Caco-2 (cell line): ENCODE measurements at regions not wholly inside any gene's neighbourhood (a gene's known extent, or its start where the extent isn't known, plus 50 kb on each side); places are given as distances from the start of the nearest gene placed in this dataset.

Experiments used
- BruUV-seq: library from RNA; stranded (reverse); fragments of 400-500 nt; replicated peaks from 2 replicates; lab custom pipeline; 2021; lab: Mats Ljungman, UMichigan
- CTCF ChIA-PET: fragments of 300-600 bp; sonication (Branson Sonifier 250); formaldehyde crosslinking; loops from one replicate; lab custom pipeline; 2022; ENCODE audit warnings: antibody characterized with exemption; lab: Charles Lee
- POLR2A ChIA-PET: fragments of 300-600 bp; sonication (Branson Sonifier 250); formaldehyde crosslinking; loops from one replicate; lab custom pipeline; 2022; ENCODE audit warnings: antibody characterized with exemption; lab: Charles Lee
- DNase-seq, 2 experiments: peaks; one replicate each; pipeline versions ENCODE4 v3.0.0 to v3.0.0-alpha.2; 2020 to 2022
- H3K27me3 ChIP-seq: replicated peaks from 2 replicates; pipeline ENCODE4 v1.6.0; 2011; ENCODE audit warnings: low read length; ENCODE audit not compliant: control insufficient read depth, insufficient read depth
- H3K36me3 ChIP-seq: 2 replicates; pipeline ENCODE4 v1.5.1; 2011; ENCODE audit warnings: low read length; ENCODE audit not compliant: control insufficient read depth, insufficient read depth
- H3K4me1 ChIP-seq: fragments of 250-450 bp; sonication (Bioruptor Pico); 2 replicates; pipeline ENCODE4 v1.5.1; 2020; ENCODE audit warnings: mild to moderate bottlenecking
- H3K4me3 ChIP-seq: 2 replicates; pipeline ENCODE4 v1.5.1; 2011; ENCODE audit warnings: low read depth, mild to moderate bottlenecking, control low read depth, low read length
- H3K9me3 ChIP-seq: fragments of 250-450 bp; sonication (Bioruptor Pico); 2 replicates; pipeline ENCODE4 v1.5.1; 2020; ENCODE audit warnings: mild to moderate bottlenecking, moderate library complexity
- H3K27ac Mint-ChIP-seq: one replicate; pipeline ENCODE4 v1.8.0; 2022; ENCODE audit warnings: mixed read lengths; ENCODE audit not compliant: unreplicated experiment
- H3K27me3 Mint-ChIP-seq: one replicate; pipeline ENCODE4 v1.8.0; 2022; ENCODE audit warnings: mixed read lengths; ENCODE audit not compliant: insufficient read depth, unreplicated experiment
- H3K36me3 Mint-ChIP-seq: one replicate; pipeline ENCODE4 v1.8.0; 2022; ENCODE audit warnings: mild to moderate bottlenecking, mixed read lengths; ENCODE audit not compliant: insufficient read depth, unreplicated experiment
- H3K4me1 Mint-ChIP-seq: one replicate; pipeline ENCODE4 v1.8.0; 2022; ENCODE audit warnings: low read depth, mixed read lengths; ENCODE audit not compliant: unreplicated experiment
- H3K4me3 Mint-ChIP-seq: one replicate; pipeline ENCODE4 v1.8.0; 2022; ENCODE audit warnings: mild to moderate bottlenecking, moderate library complexity, mixed read lengths; ENCODE audit not compliant: unreplicated experiment
- H3K9me3 Mint-ChIP-seq: one replicate; pipeline ENCODE4 v1.8.0; 2022; ENCODE audit warnings: mixed read lengths; ENCODE audit not compliant: unreplicated experiment
- intact Hi-C: fragments of 100-400 bp; cut with micrococcal nuclease; formaldehyde crosslinking; loops from one replicate; pipeline ENCODE4 v1.10.0; 2022; ENCODE audit not compliant: unreplicated experiment
- TF ChIP-seq, protein P1 (sequence below), 2 experiments: fragments of 200-600 bp in 1 of 2; IDR thresholded peaks; 1 replicate in 1 of 2; 2 replicates in 1 of 2; pipeline versions ENCODE4 v1.5.1 to v1.8.0; 2011 to 2022; ENCODE audit warnings: antibody characterized with exemption in 1 of 2, control low read depth in 1 of 2, inconsistent platforms in 1 of 2, low read depth in 1 of 2, low read length in 1 of 2, mild to moderate bottlenecking in 1 of 2, moderate library complexity in 1 of 2; ENCODE audit not compliant: insufficient read depth in 1 of 2, severe bottlenecking in 1 of 2, unreplicated experiment in 1 of 2

DNA sequence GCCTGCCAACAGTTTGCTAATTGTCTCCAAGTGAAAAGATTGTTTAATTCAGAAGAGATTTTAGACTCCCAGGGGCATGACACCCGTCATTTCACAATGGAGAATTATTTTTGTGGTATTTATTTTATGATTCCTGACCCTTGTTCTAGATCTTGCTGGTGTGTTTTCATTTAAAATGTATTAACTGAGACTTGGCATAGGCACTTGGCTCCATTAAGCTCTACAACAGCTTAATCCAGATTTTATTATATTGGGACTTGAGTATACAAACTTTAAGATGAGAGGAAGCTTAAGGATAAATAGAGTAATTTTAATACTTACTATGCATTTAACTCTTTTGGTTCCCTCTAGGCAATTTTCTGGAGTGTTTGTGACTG is 101.3 kb upstream of the KCNE2 start:
- Histone ChIP-seq H3K36me3 (no peaks in the 10 kb centered on the region), H3K4me3 (no peak overlapping the region), H3K4me1 (no peaks in the 10 kb centered on the region), H3K9me3 (0 out of 2 replicates have a peak, but pooled peaks cover 5% of the 10 kb centered on the region), H3K27me3 (no peaks in the 10 kb centered on the region)
- intact Hi-C loops: no loop called here
- BruUV-seq: no TSS peak
- H3K9me3 Mint-ChIP-seq: peaks cover 23% of the 10 kb centered on the region
- no peak for DNase-seq
- no peak overlapping the region for H3K4me3 Mint-ChIP-seq
- H3K27ac Mint-ChIP-seq: no peak overlapping the region
- POLR2A ChIA-PET: no interaction called here
- peaks cover 8% of the 10 kb centered on the region for H3K27me3 Mint-ChIP-seq
- H3K36me3 Mint-ChIP-seq: no peaks in the 10 kb centered on the region
- CTCF ChIA-PET: no interaction called here
- H3K4me1 Mint-ChIP-seq: no peaks in the 10 kb centered on the region
- TF ChIP-seq, protein P1, sequence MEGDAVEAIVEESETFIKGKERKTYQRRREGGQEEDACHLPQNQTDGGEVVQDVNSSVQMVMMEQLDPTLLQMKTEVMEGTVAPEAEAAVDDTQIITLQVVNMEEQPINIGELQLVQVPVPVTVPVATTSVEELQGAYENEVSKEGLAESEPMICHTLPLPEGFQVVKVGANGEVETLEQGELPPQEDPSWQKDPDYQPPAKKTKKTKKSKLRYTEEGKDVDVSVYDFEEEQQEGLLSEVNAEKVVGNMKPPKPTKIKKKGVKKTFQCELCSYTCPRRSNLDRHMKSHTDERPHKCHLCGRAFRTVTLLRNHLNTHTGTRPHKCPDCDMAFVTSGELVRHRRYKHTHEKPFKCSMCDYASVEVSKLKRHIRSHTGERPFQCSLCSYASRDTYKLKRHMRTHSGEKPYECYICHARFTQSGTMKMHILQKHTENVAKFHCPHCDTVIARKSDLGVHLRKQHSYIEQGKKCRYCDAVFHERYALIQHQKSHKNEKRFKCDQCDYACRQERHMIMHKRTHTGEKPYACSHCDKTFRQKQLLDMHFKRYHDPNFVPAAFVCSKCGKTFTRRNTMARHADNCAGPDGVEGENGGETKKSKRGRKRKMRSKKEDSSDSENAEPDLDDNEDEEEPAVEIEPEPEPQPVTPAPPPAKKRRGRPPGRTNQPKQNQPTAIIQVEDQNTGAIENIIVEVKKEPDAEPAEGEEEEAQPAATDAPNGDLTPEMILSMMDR (IDR thresholded peaks at IDR 0.05; ENCODE audit: insufficient read depth in 1 of 2, low read depth in 1 of 2, low read length in 1 of 2, severe bottlenecking in 1 of 2, unreplicated experiment in 1 of 2): no peak

DNA sequence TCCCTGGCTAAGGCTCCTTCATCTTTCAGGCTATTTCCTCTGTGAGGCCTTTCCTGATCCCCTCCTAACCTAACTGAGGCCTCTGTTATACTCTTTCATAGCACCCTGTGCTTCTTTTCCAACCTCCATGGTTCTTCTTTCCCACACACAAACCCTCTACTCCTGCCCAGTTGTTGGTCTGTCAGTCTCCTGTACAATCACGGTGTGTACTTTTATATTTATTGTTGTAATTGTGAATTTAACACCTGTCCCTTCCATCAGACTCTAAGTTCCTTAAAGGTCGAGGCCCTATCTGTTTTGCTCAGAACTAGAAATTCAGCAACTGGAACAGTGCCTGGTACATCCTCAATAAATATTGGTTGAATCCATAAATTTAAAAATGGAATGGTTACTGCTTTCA is 100.2 kb upstream of the KCNE2 start:
- H3K27me3 Mint-ChIP-seq: peaks cover 4% of the 10 kb centered on the region
- TF ChIP-seq, protein P1 (IDR thresholded peaks at IDR 0.05; ENCODE audit: insufficient read depth in 1 of 2, low read depth in 1 of 2, low read length in 1 of 2, severe bottlenecking in 1 of 2, unreplicated experiment in 1 of 2): no peak
- no peak for DNase-seq
- Histone ChIP-seq H3K27me3 (no peaks in the 10 kb centered on the region), H3K9me3 (0 out of 2 replicates have a peak, but pooled peaks cover 5% of the 10 kb centered on the region), H3K4me3 (no peak overlapping the region), H3K36me3 (no peaks in the 10 kb centered on the region), H3K4me1 (no peaks in the 10 kb centered on the region)
- H3K4me1 Mint-ChIP-seq: no peaks in the 10 kb centered on the region
- ChIA-PET CTCF (no interaction called here), POLR2A (no interaction called here)
- peaks cover 19% of the 10 kb centered on the region for H3K9me3 Mint-ChIP-seq
- no TSS peak for BruUV-seq
- intact Hi-C loops: no loop called here
- H3K27ac Mint-ChIP-seq: no peak overlapping the region
- H3K4me3 Mint-ChIP-seq: no peak overlapping the region
- no peaks in the 10 kb centered on the region for H3K36me3 Mint-ChIP-seq

DNA sequence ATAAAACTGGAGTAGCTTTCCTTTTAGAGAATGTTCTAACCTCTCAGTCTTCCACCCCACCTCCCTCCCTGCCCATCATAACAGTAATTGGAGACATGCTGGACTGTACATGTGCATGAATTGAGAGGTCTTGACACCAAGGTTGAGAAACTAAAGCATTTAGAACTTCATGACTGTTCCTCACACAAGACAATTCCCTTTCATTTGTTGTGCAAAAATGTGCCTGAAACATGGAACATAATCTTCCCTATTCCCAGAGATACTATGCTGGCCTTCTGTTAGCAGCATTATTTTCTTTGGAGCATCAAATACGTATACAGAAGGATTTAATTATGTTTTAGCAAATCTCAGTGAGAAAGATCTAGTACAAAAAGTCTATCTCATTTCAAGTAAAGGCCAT is 97.5 kb upstream of the KCNE2 start:
- intact Hi-C loops: no loop called here
- Histone ChIP-seq H3K4me3 (no peak overlapping the region), H3K9me3 (0 out of 2 replicates have a peak, but pooled peaks cover 5% of the 10 kb centered on the region), H3K4me1 (no peaks in the 10 kb centered on the region), H3K36me3 (no peaks in the 10 kb centered on the region), H3K27me3 (no peaks in the 10 kb centered on the region)
- TF ChIP-seq, protein P1 (IDR thresholded peaks at IDR 0.05; ENCODE audit: insufficient read depth in 1 of 2, low read depth in 1 of 2, low read length in 1 of 2, severe bottlenecking in 1 of 2, unreplicated experiment in 1 of 2): no peak
- POLR2A ChIA-PET: no interaction called here
- CTCF ChIA-PET: no interaction called here
- no peaks in the 10 kb centered on the region for H3K36me3 Mint-ChIP-seq
- no peak for DNase-seq
- BruUV-seq: no TSS peak
- no peaks in the 10 kb centered on the region for H3K4me1 Mint-ChIP-seq
- peaks cover 13% of the 10 kb centered on the region for H3K9me3 Mint-ChIP-seq
- H3K4me3 Mint-ChIP-seq: no peak overlapping the region
- peaks cover 5% of the 10 kb centered on the region for H3K27me3 Mint-ChIP-seq
- no peak overlapping the region for H3K27ac Mint-ChIP-seq
